Right atrium auricular region (tissue), 2 donors: ENCODE measurements at regions not wholly inside any gene's neighbourhood (a gene's known extent, or its start where the extent isn't known, plus 50 kb on each side); places are given as distances from the start of the nearest gene placed in this dataset.

Source experiments
- DNase-seq: peaks from one replicate; pipeline ENCODE4 v3.0.0-alpha.2; 2019; ENCODE audit warnings: low spot score
- H3K27ac ChIP-seq, 2 donors: fragments of 200-600 bp; sonication (generic); 1 replicate in 1 of 2; 2 replicates in 1 of 2; pipeline ENCODE4 v1.5.1; 2016 to 2019
- H3K27me3 ChIP-seq, 2 donors: fragments of 200-600 bp; sonication (generic); one replicate each; pipeline versions ENCODE4 v1.5.1 to v1.6.0; 2017 to 2019
- H3K36me3 ChIP-seq: fragments of 200-600 bp; sonication (generic); one replicate; pipeline ENCODE4 v1.5.1; 2016
- H3K4me1 ChIP-seq, 2 donors: fragments of 200-600 bp; sonication (generic); one replicate each; pipeline versions ENCODE4 v1.5.1 to v1.6.0; 2017 to 2019
- H3K4me3 ChIP-seq, 2 donors: fragments of 200-600 bp; sonication (generic); 1 replicate in 1 of 2; 2 replicates in 1 of 2; pipeline ENCODE4 v1.5.1; 2017 to 2019; ENCODE audit warnings: mild to moderate bottlenecking in 1 of 2, moderate library complexity in 1 of 2
- H3K9me3 ChIP-seq, 2 donors: fragments of 200-600 bp; sonication (generic); one replicate each; pipeline ENCODE4 v1.5.1; 2019
- TF ChIP-seq, protein P1 (sequence below), 2 donors: fragments of 200-600 bp; sonication (generic); IDR thresholded peaks; one replicate each; pipeline ENCODE4 v1.5.1; 2019; ENCODE audit warnings: antibody characterized with exemption in 2 of 2

- Histone ChIP-seq H3K27me3 (no peaks in the 10 kb centered on the region), H3K4me1 (no peaks in the 10 kb centered on the region), H3K9me3 (no peaks in the 10 kb centered on the region), H3K27ac (no peak overlapping the region), H3K4me3 (no peak overlapping the region), H3K36me3 (no peaks in the 10 kb centered on the region)
- DNase-seq, result no peak
- TF ChIP-seq, protein P1, sequence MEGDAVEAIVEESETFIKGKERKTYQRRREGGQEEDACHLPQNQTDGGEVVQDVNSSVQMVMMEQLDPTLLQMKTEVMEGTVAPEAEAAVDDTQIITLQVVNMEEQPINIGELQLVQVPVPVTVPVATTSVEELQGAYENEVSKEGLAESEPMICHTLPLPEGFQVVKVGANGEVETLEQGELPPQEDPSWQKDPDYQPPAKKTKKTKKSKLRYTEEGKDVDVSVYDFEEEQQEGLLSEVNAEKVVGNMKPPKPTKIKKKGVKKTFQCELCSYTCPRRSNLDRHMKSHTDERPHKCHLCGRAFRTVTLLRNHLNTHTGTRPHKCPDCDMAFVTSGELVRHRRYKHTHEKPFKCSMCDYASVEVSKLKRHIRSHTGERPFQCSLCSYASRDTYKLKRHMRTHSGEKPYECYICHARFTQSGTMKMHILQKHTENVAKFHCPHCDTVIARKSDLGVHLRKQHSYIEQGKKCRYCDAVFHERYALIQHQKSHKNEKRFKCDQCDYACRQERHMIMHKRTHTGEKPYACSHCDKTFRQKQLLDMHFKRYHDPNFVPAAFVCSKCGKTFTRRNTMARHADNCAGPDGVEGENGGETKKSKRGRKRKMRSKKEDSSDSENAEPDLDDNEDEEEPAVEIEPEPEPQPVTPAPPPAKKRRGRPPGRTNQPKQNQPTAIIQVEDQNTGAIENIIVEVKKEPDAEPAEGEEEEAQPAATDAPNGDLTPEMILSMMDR (IDR thresholded peaks at IDR 0.05), result no peak
Measured at GRCh38 chr4:156578713-156579112, 392.9 kb downstream of the PDGFC start.

GRCh38 chr4:156578005-156578404, 393.6 kb downstream of the PDGFC start:
- DNase-seq, result no peak
- Histone ChIP-seq H3K27me3 (no peaks in the 10 kb centered on the region), H3K4me3 (no peak overlapping the region), H3K36me3 (no peaks in the 10 kb centered on the region), H3K9me3 (no peaks in the 10 kb centered on the region), H3K27ac (no peak overlapping the region), H3K4me1 (no peaks in the 10 kb centered on the region)
- TF ChIP-seq, protein P1 (IDR thresholded peaks at IDR 0.05), result no peak

DNA sequence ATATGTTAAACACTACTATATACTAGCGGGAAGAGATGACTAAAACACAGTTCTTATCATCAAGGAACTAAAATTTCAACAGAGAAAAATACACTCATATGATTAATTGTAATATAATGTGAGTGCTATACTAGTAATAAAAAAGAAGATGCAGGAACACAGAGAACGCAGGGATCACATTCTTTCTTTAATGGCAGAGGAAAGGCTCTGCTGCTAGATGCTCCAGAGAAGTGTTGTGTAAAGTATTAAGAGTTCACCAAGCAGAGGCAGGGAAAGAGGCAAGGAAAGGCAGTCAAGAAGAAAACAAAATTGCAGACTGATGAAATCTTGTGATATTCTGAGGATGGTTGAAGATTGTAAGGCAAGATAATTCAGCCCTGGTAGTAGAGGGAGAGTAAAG, 394.7 kb downstream of the PDGFC start:
- Histone ChIP-seq H3K4me3 (no peak overlapping the region), H3K36me3 (no peaks in the 10 kb centered on the region), H3K27ac (no peak overlapping the region), H3K4me1 (no peaks in the 10 kb centered on the region), H3K27me3 (no peaks in the 10 kb centered on the region), H3K9me3 (no peaks in the 10 kb centered on the region)
- DNase-seq, result no peak
- TF ChIP-seq, protein P1 (IDR thresholded peaks at IDR 0.05), result no peak

DNA sequence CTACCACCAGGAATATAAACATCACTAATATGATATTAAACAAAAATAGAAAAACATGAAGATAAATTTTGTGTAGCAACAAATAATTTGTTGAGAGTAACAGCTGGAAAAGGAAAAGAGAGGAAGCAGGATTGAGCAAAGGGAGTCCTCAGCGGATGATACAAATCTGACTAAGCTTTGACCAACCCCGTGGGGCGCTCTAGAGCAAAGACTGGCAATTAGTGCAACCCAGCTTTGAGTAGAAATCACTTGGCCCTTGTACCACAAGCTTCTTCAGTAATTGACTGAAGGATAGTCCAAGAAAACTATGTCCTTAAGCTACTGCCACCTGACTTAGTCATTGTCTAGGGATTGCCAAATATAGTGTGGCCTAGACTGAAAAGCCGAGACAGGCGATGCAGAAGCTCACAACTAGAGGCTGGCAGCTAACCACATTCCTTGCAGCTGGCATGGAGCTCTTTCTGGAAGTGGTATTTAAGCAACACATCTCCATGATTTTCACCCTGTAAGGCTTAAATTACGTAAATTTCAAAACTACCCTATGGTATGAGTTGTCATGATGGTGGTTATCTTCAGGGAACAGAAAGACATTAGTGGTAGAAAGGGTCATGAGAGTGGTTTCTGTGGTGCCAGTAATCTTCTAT, 396.0 kb downstream of the PDGFC start:
- no peak for DNase-seq
- H3K4me1 ChIP-seq, result no peaks in the 10 kb centered on the region
- H3K36me3 ChIP-seq, result no peaks in the 10 kb centered on the region
- no peak overlapping the region for H3K4me3 ChIP-seq
- TF ChIP-seq, protein P1 (IDR thresholded peaks at IDR 0.05), result no peak
- H3K27ac ChIP-seq, result no peak overlapping the region
- no peaks in the 10 kb centered on the region for H3K27me3 ChIP-seq
- no peaks in the 10 kb centered on the region for H3K9me3 ChIP-seq

- TF ChIP-seq, protein P1 (IDR thresholded peaks at IDR 0.05), result no peak
- no peak overlapping the region for H3K4me3 ChIP-seq
- DNase-seq, result no peak
- H3K4me1 ChIP-seq, result no peaks in the 10 kb centered on the region
- H3K27ac ChIP-seq, result no peak overlapping the region
- H3K9me3 ChIP-seq, result no peaks in the 10 kb centered on the region
- H3K27me3 ChIP-seq, result no peaks in the 10 kb centered on the region
- no peaks in the 10 kb centered on the region for H3K36me3 ChIP-seq
Measured at GRCh38 chr4:156571146-156571545, 400.5 kb downstream of the PDGFC start.

GRCh38 chr4:156569535-156569934, 402.1 kb downstream of the PDGFC start:
- H3K36me3 ChIP-seq, result no peaks in the 10 kb centered on the region
- no peaks in the 10 kb centered on the region for H3K27me3 ChIP-seq
- no peak for DNase-seq
- no peaks in the 10 kb centered on the region for H3K9me3 ChIP-seq
- H3K4me1 ChIP-seq, result no peaks in the 10 kb centered on the region
- H3K4me3 ChIP-seq, result no peak overlapping the region
- TF ChIP-seq, protein P1 (IDR thresholded peaks at IDR 0.05), result no peak
- no peak overlapping the region for H3K27ac ChIP-seq
